Activated B cell treated with CpG ODN at 0.5 μM for 24 hours (primary cell): ENCODE measurements at regions not wholly inside any gene's neighbourhood (a gene's known extent, or its start where the extent isn't known, plus 50 kb on each side); places are given as distances from the start of the nearest gene placed in this dataset.

Experiments
- ATAC-seq: fragments of 200-7000 bp; cut with Tn5 transposase; one replicate; pipeline ENCODE4 v1.10.0; 2021; ENCODE audit warnings: low read depth, mild to moderate bottlenecking, moderate library complexity
- CTCF ChIA-PET: fragments of 350-600 bp; sonication (Branson Sonifier 250); formaldehyde crosslinking; loops from one replicate; lab custom pipeline; 2021; ENCODE audit warnings: antibody characterized with exemption; lab: Charles Lee
- POLR2A ChIA-PET: fragments of 350-600 bp; sonication (Branson Sonifier 250); formaldehyde crosslinking; loops from one replicate; lab custom pipeline; 2021; ENCODE audit warnings: antibody characterized with exemption; lab: Charles Lee
- DNase-seq: peaks from one replicate; pipeline ENCODE4 v3.0.0; 2022
- H3K27ac Mint-ChIP-seq: one replicate; pipeline ENCODE4 v1.8.0; 2020; ENCODE audit warnings: mixed read lengths
- H3K27me3 Mint-ChIP-seq: one replicate; pipeline ENCODE4 v1.8.0; 2021; ENCODE audit warnings: mixed read lengths
- H3K36me3 Mint-ChIP-seq: one replicate; pipeline ENCODE4 v1.8.0; 2021; ENCODE audit warnings: low read depth, mixed read lengths
- H3K4me1 Mint-ChIP-seq: one replicate; pipeline ENCODE4 v1.8.0; 2021; ENCODE audit warnings: mixed read lengths
- H3K4me3 Mint-ChIP-seq: one replicate; pipeline ENCODE4 v1.8.0; 2020; ENCODE audit warnings: mild to moderate bottlenecking, mixed read lengths
- H3K9me3 Mint-ChIP-seq: one replicate; pipeline ENCODE4 v1.8.0; 2020; ENCODE audit warnings: mixed read lengths
- intact Hi-C: fragments of 100-400 bp; cut with micrococcal nuclease; formaldehyde crosslinking; loops from one replicate; pipeline ENCODE4 v1.15.1; 2024
- TF ChIP-seq, protein P1 (sequence below): fragments of 200-600 bp; IDR thresholded peaks from one replicate; pipeline ENCODE4 v1.8.0; 2022; ENCODE audit warnings: antibody characterized with exemption, mild to moderate bottlenecking

DNA sequence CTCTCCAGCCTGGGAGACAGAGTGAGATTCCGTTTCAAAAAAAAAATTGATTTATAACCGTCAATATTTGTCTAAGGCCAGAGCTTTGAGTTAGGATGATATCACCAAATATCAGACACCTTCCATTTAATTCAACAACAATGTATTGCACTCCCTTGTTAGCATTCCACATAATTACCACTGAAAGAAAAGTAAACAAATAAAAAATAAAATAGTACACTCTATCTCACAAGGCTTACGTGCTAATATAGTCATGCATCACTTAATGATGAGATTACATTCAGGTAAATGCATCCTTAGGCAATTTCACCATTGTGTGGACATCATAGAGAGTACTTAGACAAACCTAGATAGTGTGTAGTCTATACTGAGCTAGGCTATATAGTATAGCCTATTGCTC is 127.6 kb upstream of the RHOBTB1 start:
- Mint-ChIP-seq H3K27me3 (no peaks in the 10 kb centered on the region), H3K4me1 (no peaks in the 10 kb centered on the region), H3K9me3 (no peaks in the 10 kb centered on the region), H3K27ac (no peak overlapping the region), H3K4me3 (no peak overlapping the region), H3K36me3 (no peaks in the 10 kb centered on the region)
- CTCF ChIA-PET, result no interaction called here
- ATAC-seq, result no peak
- intact Hi-C loops, result no loop called here
- DNase-seq, result no peak
- POLR2A ChIA-PET, result no interaction called here
- TF ChIP-seq, protein P1, sequence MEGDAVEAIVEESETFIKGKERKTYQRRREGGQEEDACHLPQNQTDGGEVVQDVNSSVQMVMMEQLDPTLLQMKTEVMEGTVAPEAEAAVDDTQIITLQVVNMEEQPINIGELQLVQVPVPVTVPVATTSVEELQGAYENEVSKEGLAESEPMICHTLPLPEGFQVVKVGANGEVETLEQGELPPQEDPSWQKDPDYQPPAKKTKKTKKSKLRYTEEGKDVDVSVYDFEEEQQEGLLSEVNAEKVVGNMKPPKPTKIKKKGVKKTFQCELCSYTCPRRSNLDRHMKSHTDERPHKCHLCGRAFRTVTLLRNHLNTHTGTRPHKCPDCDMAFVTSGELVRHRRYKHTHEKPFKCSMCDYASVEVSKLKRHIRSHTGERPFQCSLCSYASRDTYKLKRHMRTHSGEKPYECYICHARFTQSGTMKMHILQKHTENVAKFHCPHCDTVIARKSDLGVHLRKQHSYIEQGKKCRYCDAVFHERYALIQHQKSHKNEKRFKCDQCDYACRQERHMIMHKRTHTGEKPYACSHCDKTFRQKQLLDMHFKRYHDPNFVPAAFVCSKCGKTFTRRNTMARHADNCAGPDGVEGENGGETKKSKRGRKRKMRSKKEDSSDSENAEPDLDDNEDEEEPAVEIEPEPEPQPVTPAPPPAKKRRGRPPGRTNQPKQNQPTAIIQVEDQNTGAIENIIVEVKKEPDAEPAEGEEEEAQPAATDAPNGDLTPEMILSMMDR, result no peak

DNA sequence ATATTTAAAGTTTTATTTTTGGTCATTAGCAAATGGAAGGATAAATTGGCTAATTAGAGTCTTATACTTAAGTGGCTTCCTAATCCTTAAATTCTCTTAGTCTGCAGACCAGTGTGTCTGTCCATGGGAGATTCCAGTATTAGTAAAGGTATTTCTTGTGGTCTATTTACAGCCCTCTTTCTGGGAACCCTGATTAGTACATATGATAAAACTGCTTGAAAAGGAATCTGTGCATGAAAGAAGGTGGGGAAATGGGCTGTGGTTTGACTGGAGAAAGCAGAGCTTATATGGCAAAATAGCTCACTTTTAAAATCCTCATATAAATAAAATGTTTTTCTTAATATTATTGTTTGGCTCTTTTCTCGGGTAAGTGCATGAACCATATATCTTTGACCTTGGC is 124.5 kb upstream of the RHOBTB1 start:
- DNase-seq (no peak), ATAC-seq (no peak)
- TF ChIP-seq, protein P1, result no peak
- Mint-ChIP-seq H3K4me1 (no peaks in the 10 kb centered on the region), H3K27ac (no peak overlapping the region), H3K4me3 (no peak overlapping the region), H3K9me3 (no peaks in the 10 kb centered on the region), H3K27me3 (peaks cover 1% of the 10 kb centered on the region), H3K36me3 (no peaks in the 10 kb centered on the region)
- ChIA-PET CTCF (no interaction called here), POLR2A (no interaction called here)
- intact Hi-C loops, result no loop called here

DNA sequence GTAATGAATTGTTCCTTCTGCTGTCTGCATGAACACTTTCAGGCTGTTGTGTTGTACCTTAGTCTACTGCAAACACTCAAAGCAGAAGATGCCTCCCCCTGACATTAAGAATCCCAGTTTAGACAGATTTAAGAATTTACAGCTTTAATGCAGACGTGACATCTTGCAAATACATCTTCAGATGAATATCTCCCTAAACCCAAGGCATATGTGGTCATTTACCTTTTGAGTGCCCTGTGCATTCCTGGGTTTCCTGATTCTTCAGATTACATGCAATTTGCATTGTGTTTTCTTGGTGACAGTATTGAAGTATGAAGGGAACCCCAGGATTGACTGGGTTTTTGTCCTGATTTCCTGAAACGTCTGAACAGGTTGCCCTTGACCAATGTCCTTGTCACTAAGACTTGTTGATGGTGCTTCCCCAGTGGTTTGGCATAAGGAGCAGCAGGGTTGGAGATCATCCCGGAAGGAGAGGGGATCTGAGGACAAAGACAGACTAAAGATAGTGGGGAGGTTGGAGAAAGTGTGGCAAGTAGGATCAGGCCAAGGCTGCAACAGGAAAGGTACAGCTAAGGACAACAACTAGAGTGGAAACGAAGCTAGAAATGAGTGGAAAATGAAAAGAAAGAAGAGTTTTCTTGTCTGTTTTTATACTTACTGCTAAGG is 123.8 kb upstream of the RHOBTB1 start:
- CTCF ChIA-PET, result no interaction called here
- H3K36me3 Mint-ChIP-seq, result no peaks in the 10 kb centered on the region
- TF ChIP-seq, protein P1, result no peak
- no peak overlapping the region for H3K4me3 Mint-ChIP-seq
- H3K27ac Mint-ChIP-seq, result no peak overlapping the region
- ATAC-seq (no peak), DNase-seq (no peak)
- POLR2A ChIA-PET, result no interaction called here
- intact Hi-C loops, result no loop called here
- H3K9me3 Mint-ChIP-seq, result no peaks in the 10 kb centered on the region
- peaks cover 1% of the 10 kb centered on the region for H3K27me3 Mint-ChIP-seq
- H3K4me1 Mint-ChIP-seq, result no peaks in the 10 kb centered on the region

DNA sequence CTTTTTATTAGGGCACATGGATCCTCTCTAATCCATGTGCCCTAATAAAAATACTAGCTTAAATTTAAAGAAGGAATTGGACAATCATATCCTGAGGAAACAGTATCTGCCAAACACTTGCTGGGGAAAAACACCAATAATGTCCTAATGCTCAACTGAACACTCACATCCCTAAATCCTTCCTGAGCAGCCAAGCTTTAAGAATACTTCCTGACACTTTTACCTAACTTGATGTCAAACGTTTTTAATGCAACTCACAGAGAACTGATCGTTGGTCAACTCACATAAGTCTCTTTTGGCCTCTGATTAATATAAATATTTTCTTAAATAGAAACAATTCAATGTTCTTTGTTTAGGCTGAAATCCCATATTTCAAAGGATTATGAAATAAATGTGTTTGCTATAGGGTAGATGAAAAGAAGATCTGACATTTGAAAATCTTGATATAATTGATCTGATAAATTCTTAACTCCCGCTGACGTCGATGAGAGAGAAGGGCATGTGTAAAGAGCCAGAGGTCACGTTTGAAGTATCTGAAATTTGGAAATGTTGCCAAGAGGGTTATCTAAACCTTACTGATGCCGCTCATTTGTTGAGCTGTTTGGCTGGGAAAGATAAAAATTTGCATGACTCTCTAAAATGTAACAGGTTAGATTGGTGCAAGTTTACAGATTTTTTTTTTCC is 122.8 kb upstream of the RHOBTB1 start:
- Mint-ChIP-seq H3K9me3 (no peaks in the 10 kb centered on the region), H3K4me3 (no peak overlapping the region), H3K36me3 (no peaks in the 10 kb centered on the region), H3K4me1 (no peaks in the 10 kb centered on the region), H3K27ac (no peak overlapping the region), H3K27me3 (peaks cover 3% of the 10 kb centered on the region)
- TF ChIP-seq, protein P1, result no peak
- ATAC-seq (no peak), DNase-seq (no peak)
- ChIA-PET POLR2A (no interaction called here), CTCF (interaction anchor here (0.7 kb wide), 1 partner anchor 255 kb away, joined by 4 read pairs; no protein-coding TSS in a partner anchor)
- intact Hi-C loops, result no loop called here

DNA sequence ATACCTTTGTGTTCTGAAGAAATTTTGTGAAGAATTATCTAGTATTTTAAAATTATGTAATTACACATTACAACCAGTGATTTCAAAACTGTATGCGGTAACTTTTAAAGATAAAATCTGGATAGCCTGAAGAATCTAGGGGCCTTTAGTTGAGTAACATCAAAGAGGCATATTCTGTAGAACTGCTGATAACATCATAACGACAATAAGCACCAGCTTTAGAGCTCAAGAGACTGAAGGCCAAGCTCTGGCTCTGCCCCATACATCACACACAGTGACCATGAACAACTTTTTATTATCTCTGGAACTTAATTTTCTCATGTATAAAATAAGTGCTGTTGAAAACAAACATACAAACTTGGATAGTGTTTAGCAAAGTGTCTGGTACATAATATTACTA is 121.1 kb upstream of the RHOBTB1 start:
- Mint-ChIP-seq H3K4me3 (no peak overlapping the region), H3K27me3 (peaks cover 3% of the 10 kb centered on the region), H3K36me3 (no peaks in the 10 kb centered on the region), H3K27ac (no peak overlapping the region), H3K9me3 (no peaks in the 10 kb centered on the region), H3K4me1 (no peaks in the 10 kb centered on the region)
- intact Hi-C loops, result no loop called here
- DNase-seq, result no peak
- TF ChIP-seq, protein P1, result no peak
- ChIA-PET POLR2A (no interaction called here), CTCF (no interaction called here)
- no peak for ATAC-seq
